WTC11 (cell line): ENCODE measurements at regions not wholly inside any gene's neighbourhood (a gene's known extent, or its start where the extent isn't known, plus 50 kb on each side); places are given as distances from the start of the nearest gene placed in this dataset.

Source experiments
- ATAC-seq: fragments of 200-7000 bp; cut with Tn5 transposase; 2 replicates; pipeline ENCODE4 v1.10.0; 2021; ENCODE audit warnings: mild to moderate bottlenecking, moderate library complexity
- CTCF ChIA-PET: fragments of 300-600 bp; sonication (Branson Sonifier 250); formaldehyde crosslinking; loops from one replicate; lab custom pipeline; 2021; ENCODE audit warnings: antibody characterized with exemption; lab: Charles Lee
- POLR2A ChIA-PET: fragments of 350-600 bp; sonication (Branson Sonifier 250); formaldehyde crosslinking; loops from one replicate; lab custom pipeline; 2021; ENCODE audit warnings: antibody characterized with exemption; lab: Charles Lee
- DNase-seq: peaks from one replicate; pipeline ENCODE4 v3.0.0; 2021; ENCODE audit warnings: low spot score
- H3K27ac Mint-ChIP-seq: 2 replicates; pipeline ENCODE4 v1.8.0; 2021; ENCODE audit warnings: mixed read lengths
- H3K27me3 Mint-ChIP-seq: 2 replicates; pipeline ENCODE4 v1.8.0; 2021; ENCODE audit warnings: low read depth, mild to moderate bottlenecking, moderate library complexity, mixed read lengths
- H3K36me3 Mint-ChIP-seq: 2 replicates; pipeline ENCODE4 v1.8.0; 2021; ENCODE audit warnings: mixed read lengths
- H3K4me1 Mint-ChIP-seq: 2 replicates; pipeline ENCODE4 v1.8.0; 2022; ENCODE audit warnings: mixed read lengths
- H3K4me3 Mint-ChIP-seq: 2 replicates; pipeline ENCODE4 v1.8.0; 2021; ENCODE audit warnings: mild to moderate bottlenecking, moderate library complexity, mixed read lengths
- H3K9me3 Mint-ChIP-seq: 2 replicates; pipeline ENCODE4 v1.8.0; 2021; ENCODE audit warnings: mixed read lengths
- AR ChIP-seq: fragments of 250-450 bp; sonication (Bioruptor Pico); IDR thresholded peaks from 2 replicates; pipeline ENCODE4 v1.9.0; 2021; ENCODE audit warnings: mild to moderate bottlenecking
- ATF1 ChIP-seq: sonication (generic); formaldehyde crosslinking; IDR thresholded peaks from 2 replicates; pipeline ENCODE4 v1.8.1; 2023; ENCODE audit warnings: mild to moderate bottlenecking, moderate library complexity, missing genetic modification reagents
- ATF3 ChIP-seq: sonication (generic); formaldehyde crosslinking; conservative IDR thresholded peaks from 2 replicates; pipeline ENCODE4 v1.8.1; 2022; ENCODE audit warnings: mild to moderate bottlenecking, missing genetic modification reagents
- CTCF ChIP-seq: fragments of 200-600 bp; IDR thresholded peaks from 2 replicates; pipeline ENCODE4 v1.8.0; 2022; ENCODE audit warnings: antibody characterized with exemption
- E2F5 ChIP-seq: sonication (generic); formaldehyde crosslinking; IDR thresholded peaks from 2 replicates; pipeline ENCODE4 v1.8.1; 2022; ENCODE audit warnings: mild to moderate bottlenecking, moderate library complexity, missing genetic modification reagents
- FOXJ3 ChIP-seq: sonication (generic); formaldehyde crosslinking; IDR thresholded peaks from 2 replicates; pipeline ENCODE4 v1.9.0; 2021; ENCODE audit warnings: missing genetic modification reagents, mild to moderate bottlenecking, borderline replicate concordance
- FOXK1 ChIP-seq: sonication (generic); formaldehyde crosslinking; IDR thresholded peaks from 2 replicates; pipeline ENCODE4 v1.8.0; 2022; ENCODE audit warnings: mild to moderate bottlenecking, moderate library complexity, missing genetic modification reagents
- FOXP1 ChIP-seq: sonication (generic); formaldehyde crosslinking; IDR thresholded peaks from 2 replicates; pipeline ENCODE4 v1.8.0; 2022; ENCODE audit warnings: missing genetic modification reagents, mild to moderate bottlenecking, moderate library complexity, borderline replicate concordance
- KAT7 ChIP-seq: sonication (generic); formaldehyde crosslinking; IDR thresholded peaks from 2 replicates; pipeline ENCODE4 v1.8.1; 2023; ENCODE audit warnings: missing genetic modification reagents, mild to moderate bottlenecking, borderline replicate concordance
- MLX ChIP-seq: sonication (generic); formaldehyde crosslinking; IDR thresholded peaks from 2 replicates; pipeline ENCODE4 v1.8.1; 2023; ENCODE audit warnings: mild to moderate bottlenecking, missing genetic modification reagents, moderate library complexity
- NR3C1 ChIP-seq: sonication (generic); formaldehyde crosslinking; conservative IDR thresholded peaks from 2 replicates; pipeline ENCODE4 v1.8.1; 2023; ENCODE audit warnings: low read depth, mild to moderate bottlenecking, missing genetic modification reagents
- RORB ChIP-seq: fragments of 250-450 bp; sonication (Bioruptor Pico); IDR thresholded peaks from 2 replicates; pipeline ENCODE4 v1.9.0; 2021; ENCODE audit warnings: mild to moderate bottlenecking
- STAT6 ChIP-seq: sonication (generic); formaldehyde crosslinking; conservative IDR thresholded peaks from 2 replicates; pipeline ENCODE4 v1.8.1; 2023; ENCODE audit warnings: mild to moderate bottlenecking, low read depth, missing genetic modification reagents, moderate library complexity
- TP53 ChIP-seq: sonication (generic); formaldehyde crosslinking; IDR thresholded peaks from 2 replicates; pipeline ENCODE4 v1.8.1; 2023; ENCODE audit warnings: mild to moderate bottlenecking, missing genetic modification reagents
- ZBTB43 ChIP-seq: sonication (generic); formaldehyde crosslinking; IDR thresholded peaks from 2 replicates; pipeline ENCODE4 v1.8.1; 2023; ENCODE audit warnings: mild to moderate bottlenecking, missing genetic modification reagents
- ZNF138 ChIP-seq: sonication (generic); formaldehyde crosslinking; conservative IDR thresholded peaks from 2 replicates; pipeline ENCODE4 v1.8.1; 2022; ENCODE audit warnings: mild to moderate bottlenecking, moderate library complexity, missing genetic modification reagents

- Mint-ChIP-seq H3K4me3 (no peak overlapping the region), H3K36me3 (no peaks in the 10 kb centered on the region), H3K27ac (no peak overlapping the region), H3K4me1 (peaks cover 11% of the 10 kb centered on the region), H3K9me3 (0 out of 2 replicates have a peak, but pooled peaks cover 3% of the 10 kb centered on the region), H3K27me3 (no peaks in the 10 kb centered on the region)
- TF ChIP-seq KAT7 (CRISPR knock-in tag) (no peak), ATF3 (CRISPR knock-in tag) (no peak), STAT6 (no peak), E2F5 (CRISPR knock-in tag) (no peak)
- ATAC-seq (no peak), DNase-seq (no peak)
- POLR2A ChIA-PET = no interaction called here
- CTCF ChIA-PET = interaction anchor here (1.3 kb wide), 1 partner anchor 11 kb away, joined by 3 read pairs; no protein-coding TSS in a partner anchor
These were observed 314.7 kb downstream of the ENC1 start for GRCh38 chr5:74325866-74326265.

GRCh38 chr5:74324556-74324955 lies 316.0 kb downstream of the ENC1 start:
- CTCF ChIA-PET = no interaction called here
- no peak overlapping the region for H3K27ac Mint-ChIP-seq
- H3K36me3 Mint-ChIP-seq = no peaks in the 10 kb centered on the region
- ATAC-seq (no peak), DNase-seq (no peak)
- POLR2A ChIA-PET = no interaction called here
- peaks cover 11% of the 10 kb centered on the region for H3K4me1 Mint-ChIP-seq
- 0 out of 2 replicates have a peak, but pooled peaks cover 3% of the 10 kb centered on the region for H3K9me3 Mint-ChIP-seq
- no peak overlapping the region for H3K4me3 Mint-ChIP-seq
- TF ChIP-seq TP53 (CRISPR knock-in tag) (no peak), FOXP1 (no peak), FOXJ3 (no peak), CTCF (no peak), MLX (CRISPR knock-in tag) (no peak), ATF1 (CRISPR knock-in tag) (no peak), FOXK1 (CRISPR knock-in tag) (no peak), AR (CRISPR knock-in tag) (no peak), RORB (no peak), ZBTB43 (no peak), E2F5 (CRISPR knock-in tag) (no peak), ZNF138 (CRISPR knock-in tag) (no peak), NR3C1 (CRISPR knock-in tag) (no peak)
- H3K27me3 Mint-ChIP-seq = no peaks in the 10 kb centered on the region
